NCI-H2081 treated with DMSO at 0.1 percent for 48 hours (cell line): ENCODE measurements at regions not wholly inside any gene's neighbourhood (a gene's known extent, or its start where the extent isn't known, plus 50 kb on each side); places are given as distances from the start of the nearest gene placed in this dataset.
A peak's percentile ranks its signal among the peaks of the same experiment; 100 is the strongest.
"Not testable (repeated sequence)": the region's sequence is repeated elsewhere in the genome, so short reads cannot be mapped to it uniquely, and the experiment has no call there.

Experiments used
- DNase-seq: peaks from one replicate; lab custom pipeline; 2025; lab: John Stamatoyannopoulos, UW

GRCh38 chr9:117775591-117775990 is 71.4 kb downstream of the TLR4 start:
- DNase-seq, result no peak

GRCh38 chr9:117777823-117778222 is 73.6 kb downstream of the TLR4 start:
- DNase-seq, result no peak

DNA sequence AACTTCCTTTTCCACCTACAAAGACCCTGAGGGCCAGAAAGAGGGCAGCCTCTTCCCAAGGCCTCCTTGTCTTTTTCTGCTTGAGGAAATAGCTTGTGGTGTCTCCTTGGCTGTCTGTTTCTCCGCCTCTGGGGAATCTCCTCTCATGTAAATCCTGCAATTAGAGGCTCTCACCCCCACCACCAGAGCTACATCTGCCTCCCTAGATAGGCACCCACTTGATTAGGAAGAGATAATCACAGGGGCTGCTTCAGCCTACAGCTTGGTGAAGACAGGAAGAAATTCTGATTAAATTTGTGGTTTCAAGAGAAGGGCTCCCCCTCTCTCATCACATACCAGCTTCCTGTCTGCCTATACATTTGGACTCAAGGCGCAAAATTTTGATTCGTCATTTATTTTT is 75.6 kb downstream of the TLR4 start:
- DNase-seq, result no peak

DNA sequence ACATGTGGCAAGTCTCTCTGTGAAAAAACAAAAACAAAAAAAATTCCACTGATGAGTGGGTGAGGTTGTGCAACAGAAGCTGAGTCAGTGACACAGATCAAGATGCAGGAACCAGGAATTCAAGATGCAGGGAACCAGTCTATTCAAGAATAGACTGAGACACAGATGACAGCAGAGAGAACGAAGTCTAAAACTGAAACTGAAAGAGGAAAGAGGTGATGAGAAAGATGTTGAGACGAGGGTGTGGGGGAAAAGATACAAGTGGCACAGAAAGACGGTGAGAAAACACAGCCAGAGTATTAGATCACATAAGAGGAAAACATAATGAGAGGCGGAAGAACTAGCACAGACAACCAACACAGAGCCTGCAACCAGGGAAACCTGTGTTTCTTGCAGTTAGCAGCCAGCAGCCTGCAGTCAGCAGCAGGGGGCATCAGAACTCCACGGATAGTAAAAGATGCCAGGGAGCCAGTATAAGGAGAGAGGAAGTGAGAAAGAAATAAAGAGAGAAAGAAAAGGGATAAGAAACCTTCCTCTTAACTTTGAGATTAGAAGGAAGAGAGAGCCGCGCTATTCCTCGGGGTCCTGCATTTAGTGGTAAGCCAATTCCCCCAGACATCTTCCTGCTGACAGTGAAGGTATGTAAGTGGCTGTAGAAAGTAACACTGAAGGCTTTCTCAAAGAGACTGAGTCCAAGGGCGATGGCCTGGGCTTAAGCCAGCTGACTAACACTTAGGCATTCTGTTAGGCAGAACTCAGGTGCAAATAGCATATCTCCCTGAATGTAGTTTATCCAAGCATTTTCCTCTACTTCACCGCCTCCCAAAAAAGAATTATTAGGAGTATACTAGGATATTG is 79.0 kb downstream of the TLR4 start:
- peak; percentile 57 for DNase-seq

GRCh38 chr9:117783828-117784227 is 79.6 kb downstream of the TLR4 start:
- no peak for DNase-seq

- DNase-seq, result no peak
These were observed 80.8 kb downstream of the TLR4 start for GRCh38 chr9:117784996-117785395.

DNA sequence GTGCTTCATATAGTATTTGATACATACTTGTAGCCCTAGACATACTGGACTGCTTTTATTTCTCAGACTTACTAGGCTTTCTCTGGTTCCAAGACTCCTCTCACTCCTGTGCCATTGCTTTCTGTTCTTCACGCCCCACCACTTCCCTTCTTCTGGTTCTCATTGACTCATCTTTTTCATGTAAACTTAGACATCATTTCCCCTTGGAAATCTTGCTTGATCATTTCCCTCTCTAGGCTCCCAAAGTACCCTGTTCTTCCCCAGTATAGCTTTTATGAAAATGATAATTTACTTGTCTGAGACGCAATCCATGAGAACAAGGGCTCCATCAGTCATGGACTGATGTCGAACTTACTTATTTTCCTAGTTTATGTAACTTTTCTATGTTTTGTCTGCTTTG is 83.5 kb downstream of the TLR4 start:
- DNase-seq, result no peak

- DNase-seq, result no peak
These were observed 91.1 kb downstream of the TLR4 start for GRCh38 chr9:117795271-117795670.

DNA sequence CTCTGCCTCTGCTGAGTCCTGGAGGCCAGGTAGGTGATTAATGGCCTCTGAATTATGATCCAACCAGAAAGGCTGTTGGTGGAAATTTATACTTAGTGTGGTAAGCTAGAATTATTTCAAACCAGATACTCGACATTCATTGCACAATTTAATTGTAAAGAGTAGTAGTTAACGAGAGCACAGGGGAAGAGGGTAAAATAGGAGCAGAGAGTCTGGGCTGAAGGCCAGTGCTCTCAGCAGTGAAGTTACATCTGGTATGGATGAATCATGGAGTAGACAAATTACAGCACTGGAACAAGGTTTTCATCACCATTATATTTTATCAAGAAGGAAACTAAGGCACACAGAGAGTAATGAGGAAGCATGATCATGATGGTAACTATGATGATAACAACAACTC is 92.5 kb downstream of the TLR4 start:
- DNase-seq, result no peak

DNA sequence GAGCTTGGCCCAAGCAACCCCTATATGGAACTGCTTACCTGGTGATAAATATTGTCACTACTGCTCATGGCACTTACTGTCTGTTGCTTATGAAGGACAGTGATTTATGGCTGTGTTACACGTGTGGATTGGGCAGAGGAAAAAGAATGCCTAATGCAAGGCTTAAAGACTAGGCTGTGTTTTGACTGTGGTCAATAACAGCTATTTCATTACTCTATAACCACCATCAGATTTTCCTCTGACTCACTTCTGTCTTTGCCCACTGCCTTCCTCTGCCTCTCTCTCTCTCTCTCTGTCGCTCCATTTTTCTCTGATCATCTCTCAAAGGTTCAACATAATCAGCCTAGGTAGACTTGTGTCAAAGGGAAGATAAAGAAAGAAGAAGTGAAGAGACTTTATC is 96.2 kb downstream of the TLR4 start:
- no peak for DNase-seq

GRCh38 chr9:117809751-117810150 is 105.5 kb downstream of the TLR4 start:
- no peak for DNase-seq

DNA sequence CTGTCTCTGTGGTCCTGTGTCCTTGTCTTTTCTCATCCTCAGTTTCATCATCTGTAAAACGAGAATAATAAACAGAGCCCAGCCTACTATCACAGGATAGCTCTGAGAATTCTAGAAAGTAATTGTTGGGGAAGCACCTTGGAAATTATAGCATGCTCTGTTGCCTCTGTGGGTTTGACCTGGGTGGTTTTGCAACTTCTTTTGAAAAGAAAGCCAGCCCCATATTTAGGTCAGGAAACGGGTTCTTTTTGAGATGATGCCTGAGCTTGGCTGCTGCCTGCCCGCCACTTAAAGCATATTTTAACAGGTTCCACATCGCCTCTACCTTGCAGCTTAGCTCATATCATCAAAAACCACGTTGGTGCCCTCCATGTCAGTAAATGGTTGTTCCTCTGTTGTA is 111.1 kb downstream of the TLR4 start:
- DNase-seq, result no peak

DNA sequence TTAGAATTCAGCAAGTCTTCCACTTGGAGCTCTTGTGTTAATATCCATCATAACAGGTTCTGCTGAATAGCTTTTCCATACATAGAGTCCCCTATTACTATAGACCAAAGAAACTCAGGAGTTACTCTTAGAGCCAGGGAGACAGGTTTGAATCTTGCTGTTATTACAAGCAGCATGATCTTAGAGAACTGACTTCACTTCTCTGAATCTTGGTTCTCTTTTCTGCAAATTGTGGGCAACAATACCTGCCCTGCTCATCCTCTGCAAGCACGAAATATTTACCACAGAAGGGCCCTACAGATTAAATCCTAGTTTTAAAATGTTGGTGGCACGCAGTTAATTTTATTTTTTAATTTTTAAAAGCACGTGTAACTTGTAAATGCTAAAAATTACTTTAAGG is 111.7 kb downstream of the TLR4 start:
- no peak for DNase-seq

- no peak for DNase-seq
These were observed 117.8 kb downstream of the TLR4 start for GRCh38 chr9:117821954-117822353.

GRCh38 chr9:117823576-117823975 is 119.4 kb downstream of the TLR4 start:
- DNase-seq, result no peak

GRCh38 chr9:117825609-117826347 is 121.6 kb downstream of the TLR4 start:
- no peak for DNase-seq

- DNase-seq, result no peak
These were observed 122.6 kb downstream of the TLR4 start for GRCh38 chr9:117826837-117827236.

DNA sequence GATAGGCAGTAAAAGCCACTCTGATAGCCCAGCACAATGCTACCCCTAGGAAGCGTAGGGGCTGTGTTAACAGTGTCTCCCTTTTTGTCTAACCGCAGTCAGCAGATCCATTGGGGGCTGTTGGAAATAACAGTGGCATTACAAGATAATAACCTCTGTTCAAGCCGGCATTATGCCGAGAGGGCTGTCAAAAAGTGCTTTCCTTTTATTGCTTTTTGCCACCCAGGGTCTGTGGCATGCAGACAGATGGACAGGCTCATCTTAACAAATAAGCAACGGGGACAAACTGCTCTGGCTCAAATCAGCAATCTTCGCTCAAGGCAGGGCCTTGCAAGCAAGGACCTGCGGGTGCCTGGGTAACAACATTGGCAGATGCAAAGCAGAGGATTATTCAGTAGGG is 123.3 kb downstream of the TLR4 start:
- DNase-seq, result no peak

- no peak for DNase-seq
These were observed 124.3 kb downstream of the TLR4 start for GRCh38 chr9:117828466-117828865.

- no peak for DNase-seq
These were observed 131.6 kb downstream of the TLR4 start for GRCh38 chr9:117835798-117836197.

GRCh38 chr9:117839862-117840261 is 135.7 kb downstream of the TLR4 start:
- DNase-seq, result no peak

- DNase-seq, result not testable (repeated sequence)
These were observed 147.7 kb downstream of the TLR4 start for GRCh38 chr9:117851836-117852461.

GRCh38 chr9:117858561-117858960 is 154.4 kb downstream of the TLR4 start:
- DNase-seq, result no peak
